ENCODE measurements at regions not wholly inside any gene's neighbourhood (a gene's known extent, or its start where the extent isn't known, plus 50 kb on each side); places are given as distances from the start of the nearest gene placed in this dataset.

- no peak overlapping the region for H3K4me3 Mint-ChIP-seq
- TF ChIP-seq, protein P1, sequence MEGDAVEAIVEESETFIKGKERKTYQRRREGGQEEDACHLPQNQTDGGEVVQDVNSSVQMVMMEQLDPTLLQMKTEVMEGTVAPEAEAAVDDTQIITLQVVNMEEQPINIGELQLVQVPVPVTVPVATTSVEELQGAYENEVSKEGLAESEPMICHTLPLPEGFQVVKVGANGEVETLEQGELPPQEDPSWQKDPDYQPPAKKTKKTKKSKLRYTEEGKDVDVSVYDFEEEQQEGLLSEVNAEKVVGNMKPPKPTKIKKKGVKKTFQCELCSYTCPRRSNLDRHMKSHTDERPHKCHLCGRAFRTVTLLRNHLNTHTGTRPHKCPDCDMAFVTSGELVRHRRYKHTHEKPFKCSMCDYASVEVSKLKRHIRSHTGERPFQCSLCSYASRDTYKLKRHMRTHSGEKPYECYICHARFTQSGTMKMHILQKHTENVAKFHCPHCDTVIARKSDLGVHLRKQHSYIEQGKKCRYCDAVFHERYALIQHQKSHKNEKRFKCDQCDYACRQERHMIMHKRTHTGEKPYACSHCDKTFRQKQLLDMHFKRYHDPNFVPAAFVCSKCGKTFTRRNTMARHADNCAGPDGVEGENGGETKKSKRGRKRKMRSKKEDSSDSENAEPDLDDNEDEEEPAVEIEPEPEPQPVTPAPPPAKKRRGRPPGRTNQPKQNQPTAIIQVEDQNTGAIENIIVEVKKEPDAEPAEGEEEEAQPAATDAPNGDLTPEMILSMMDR (IDR thresholded peaks at IDR 0.05), result no peak
- no peaks in the 10 kb centered on the region for H3K36me3 Mint-ChIP-seq (ENCODE audit: low read depth)
- H3K27ac Mint-ChIP-seq, result no peak overlapping the region
- peaks cover under 1% of the 10 kb centered on the region for H3K9me3 Mint-ChIP-seq
- no peak for DNase-seq
- peaks cover 12% of the 10 kb centered on the region for H3K27me3 Mint-ChIP-seq (ENCODE audit: insufficient read depth)
- no peaks in the 10 kb centered on the region for H3K4me1 Mint-ChIP-seq (ENCODE audit: low read depth)
Observed at GRCh38 chr1:29439615-29440014, 203.3 kb downstream of the PTPRU start.

- DNase-seq, result no peak
- Mint-ChIP-seq H3K36me3 (ENCODE audit: low read depth) (no peaks in the 10 kb centered on the region), H3K9me3 (peaks cover 7% of the 10 kb centered on the region), H3K27me3 (ENCODE audit: insufficient read depth) (peaks cover 8% of the 10 kb centered on the region), H3K4me3 (no peak overlapping the region), H3K4me1 (ENCODE audit: low read depth) (no peaks in the 10 kb centered on the region), H3K27ac (no peak overlapping the region)
- TF ChIP-seq, protein P1 (IDR thresholded peaks at IDR 0.05), result no peak
Observed at GRCh38 chr1:29438991-29439390, 202.7 kb downstream of the PTPRU start.

GRCh38 chr1:29437946-29438345 lies 201.6 kb downstream of the PTPRU start:
- no peak for DNase-seq
- H3K27me3 Mint-ChIP-seq (ENCODE audit: insufficient read depth), result peaks cover 5% of the 10 kb centered on the region

DNA sequence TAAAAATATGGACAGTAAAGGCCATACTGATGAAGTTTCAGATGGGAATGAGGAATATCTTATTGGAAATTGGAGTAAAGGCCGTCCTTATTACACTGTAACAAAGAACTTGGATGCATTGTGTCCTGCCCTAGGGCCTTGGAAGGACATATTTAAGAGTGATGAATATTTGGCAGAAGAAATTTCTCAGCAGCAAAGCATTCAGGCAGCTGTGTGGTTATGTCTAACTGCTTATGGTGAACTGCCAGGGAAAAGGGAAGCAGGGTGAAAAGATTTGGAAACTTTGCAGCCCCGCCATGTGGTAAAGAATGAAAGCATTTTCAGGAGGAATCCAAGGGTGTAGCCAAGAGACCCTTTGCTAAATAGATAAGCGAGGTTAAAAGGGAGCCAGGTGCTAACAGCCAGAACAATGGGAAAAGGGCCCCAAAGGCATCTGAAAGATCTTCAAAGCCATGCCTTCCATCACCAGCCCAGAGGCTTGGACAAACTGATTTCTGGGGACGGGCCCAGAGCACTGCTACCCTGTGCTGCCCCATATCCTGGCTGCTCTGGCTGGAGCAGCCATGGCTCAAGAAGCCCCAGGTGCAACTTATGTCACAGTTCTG lies 200.0 kb downstream of the PTPRU start:
- Mint-ChIP-seq H3K27ac (no peak overlapping the region), H3K36me3 (ENCODE audit: low read depth) (no peaks in the 10 kb centered on the region), H3K4me3 (no peak overlapping the region), H3K4me1 (ENCODE audit: low read depth) (no peaks in the 10 kb centered on the region), H3K9me3 (peaks cover 18% of the 10 kb centered on the region), H3K27me3 (ENCODE audit: insufficient read depth) (peaks cover 3% of the 10 kb centered on the region)
- TF ChIP-seq, protein P1 (IDR thresholded peaks at IDR 0.05), result no peak
- DNase-seq, result no peak

More at GRCh38 chr1:29437946-29438345, 201.6 kb downstream of the PTPRU start:
- TF ChIP-seq, protein P1 (IDR thresholded peaks at IDR 0.05), result no peak
- no peak overlapping the region for H3K27ac Mint-ChIP-seq
- H3K4me3 Mint-ChIP-seq, result no peak overlapping the region
- H3K4me1 Mint-ChIP-seq (ENCODE audit: low read depth), result no peaks in the 10 kb centered on the region
- H3K36me3 Mint-ChIP-seq (ENCODE audit: low read depth), result no peaks in the 10 kb centered on the region
- H3K9me3 Mint-ChIP-seq, result peaks cover 10% of the 10 kb centered on the region

GRCh38 chr1:29433830-29434229 lies 197.5 kb downstream of the PTPRU start:
- no peaks in the 10 kb centered on the region for H3K4me1 Mint-ChIP-seq (ENCODE audit: low read depth)
- TF ChIP-seq, protein P1 (IDR thresholded peaks at IDR 0.05), result no peak
- H3K27ac Mint-ChIP-seq, result no peak overlapping the region

More at GRCh38 chr1:29433830-29434229, 197.5 kb downstream of the PTPRU start:
- H3K9me3 Mint-ChIP-seq, result peaks cover 22% of the 10 kb centered on the region
- no peaks in the 10 kb centered on the region for H3K36me3 Mint-ChIP-seq (ENCODE audit: low read depth)
- DNase-seq, result no peak
- peaks cover 6% of the 10 kb centered on the region for H3K27me3 Mint-ChIP-seq (ENCODE audit: insufficient read depth)
- H3K4me3 Mint-ChIP-seq, result no peak overlapping the region

Measured in HFFc6 (cell line).